ENCODE measurements at regions not wholly inside any gene's neighbourhood (a gene's known extent, or its start where the extent isn't known, plus 50 kb on each side); places are given as distances from the start of the nearest gene placed in this dataset.
A peak's percentile ranks its signal among the peaks of the same experiment; 100 is the strongest.

DNA sequence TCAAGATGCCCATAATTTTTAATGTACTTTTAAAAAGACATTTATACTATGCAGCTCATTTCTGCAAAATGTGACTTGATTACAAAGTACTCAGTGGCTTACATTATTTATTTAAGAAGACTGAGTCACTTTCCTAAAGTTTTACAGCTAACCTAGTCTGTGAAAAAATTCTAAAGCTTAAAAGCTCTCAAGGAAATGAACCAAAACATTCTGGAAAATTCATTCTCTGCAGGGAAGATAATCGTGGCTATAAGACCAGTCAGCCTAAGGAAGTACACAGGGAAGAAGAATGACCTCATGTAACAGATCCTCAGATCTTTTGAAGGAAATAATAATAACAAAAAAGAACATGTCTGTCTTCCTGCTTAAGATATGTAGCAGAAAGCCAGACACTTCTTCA is 232.1 kb upstream of the STK17B start:
- no peak for DNase-seq

GRCh38 chr2:196404276-196404675 is 232.9 kb upstream of the STK17B start:
- no peak for DNase-seq

DNA sequence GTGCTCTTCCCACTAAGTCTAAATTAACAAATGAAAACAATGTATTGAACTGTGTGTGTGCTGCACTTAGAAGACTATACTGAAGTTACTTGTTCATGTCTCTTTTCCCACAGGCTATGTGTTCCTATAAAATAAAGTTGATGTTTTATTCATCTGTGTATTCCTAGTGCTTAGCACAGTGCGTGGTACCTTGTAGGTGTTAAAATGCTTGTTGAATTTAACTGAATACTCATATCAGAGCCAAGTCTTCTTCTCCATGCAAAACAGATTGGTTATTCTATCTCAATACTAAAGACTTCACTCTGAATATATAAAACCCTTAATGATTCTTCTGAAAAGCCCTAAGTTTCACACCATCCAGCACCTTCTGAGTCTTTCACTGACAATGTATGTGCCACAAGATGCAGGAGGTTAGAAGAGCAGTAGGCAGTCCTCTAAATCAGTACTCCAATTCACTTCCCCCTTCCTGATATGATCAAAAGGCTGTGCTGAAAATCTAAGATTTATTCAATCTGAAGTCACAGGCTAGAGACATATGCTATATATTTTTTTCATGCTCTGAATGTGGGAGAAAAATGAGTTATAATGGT is 231.7 kb upstream of the CCDC150 start:
- no peak for DNase-seq

DNA sequence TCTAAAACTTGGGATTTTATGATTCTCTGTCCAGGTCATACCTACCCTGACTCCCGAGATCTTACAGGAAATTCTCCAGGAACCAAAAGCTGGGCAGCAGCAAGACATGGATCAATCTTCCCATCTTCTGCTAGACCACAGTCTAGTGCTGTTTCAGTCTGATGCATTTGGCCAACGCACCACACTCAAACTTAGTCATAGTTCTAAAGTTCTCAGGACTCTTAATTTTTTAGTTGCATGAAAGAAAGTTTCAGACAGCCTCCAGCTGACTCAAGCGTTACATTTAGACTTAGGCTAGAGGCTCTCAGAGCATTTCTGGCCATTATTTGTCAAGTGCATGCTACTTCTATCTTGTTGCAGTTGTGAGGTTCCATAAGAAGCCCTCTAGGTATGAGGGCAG is 230.1 kb upstream of the CCDC150 start:
- no peak for DNase-seq

DNA sequence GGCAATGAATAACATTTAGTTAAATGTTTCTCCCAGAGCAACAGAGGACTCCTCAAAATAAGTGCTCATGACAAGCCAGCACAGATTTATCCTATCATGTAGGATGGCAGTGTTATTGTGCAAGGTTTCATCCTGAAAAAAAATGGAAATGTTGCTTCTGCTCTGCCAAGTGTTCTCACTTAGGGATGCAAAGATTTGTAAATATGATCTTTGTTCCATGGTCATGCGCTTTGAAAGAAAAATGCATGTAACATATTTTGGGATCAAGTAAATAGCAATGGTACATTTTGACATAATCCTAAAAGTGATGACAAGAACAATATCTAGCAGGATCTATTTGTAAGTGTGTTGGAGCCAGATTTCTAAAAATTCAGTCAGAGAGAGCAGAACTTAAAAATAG is 229.5 kb upstream of the CCDC150 start:
- DNase-seq: no peak

DNA sequence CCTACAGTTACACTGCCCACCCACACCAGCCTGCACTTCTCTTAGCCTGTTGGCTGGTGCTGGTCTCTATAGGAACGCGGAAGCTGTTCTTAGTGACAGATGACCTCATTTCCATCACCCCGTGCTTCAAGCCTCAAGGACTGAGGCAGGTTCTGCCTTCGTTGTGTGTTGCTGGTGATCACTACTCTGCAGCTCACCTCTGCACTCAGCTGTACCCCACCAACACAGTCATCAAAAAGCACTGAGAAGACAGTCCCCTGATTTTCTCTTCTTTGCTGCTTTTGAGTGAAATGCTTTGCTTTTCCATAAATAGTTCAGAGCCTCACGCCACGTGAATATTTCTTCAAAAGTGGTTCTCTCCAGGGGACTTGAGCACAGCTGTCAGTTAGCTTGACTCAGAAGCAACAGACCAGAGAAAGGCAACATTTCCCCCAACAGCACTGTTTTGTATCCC is 225.7 kb upstream of the CCDC150 start:
- peak; percentile 78 for DNase-seq

DNA sequence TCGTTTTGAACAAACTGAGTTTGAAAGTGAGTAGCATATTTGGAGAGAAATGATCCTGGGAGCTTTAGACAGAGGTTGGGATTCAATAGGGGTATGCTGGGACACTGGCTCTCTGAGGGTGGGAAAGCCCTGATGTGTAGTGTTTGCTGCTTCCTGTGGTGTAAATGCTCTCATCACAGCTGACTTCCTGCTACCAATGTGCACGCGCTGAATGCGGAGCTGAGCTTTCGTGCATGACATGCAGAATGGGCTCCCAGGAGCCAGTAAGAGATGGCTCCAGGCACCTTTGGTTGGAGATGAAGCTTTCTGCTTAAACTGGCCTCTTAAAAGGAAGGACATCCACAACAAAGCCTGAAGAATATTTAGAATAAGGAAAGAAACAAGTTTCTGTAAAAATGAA is 224.1 kb upstream of the CCDC150 start:
- DNase-seq: no peak

- DNase-seq: no peak
These were observed 219.4 kb upstream of the CCDC150 start for GRCh38 chr2:196420143-196420542.

DNA sequence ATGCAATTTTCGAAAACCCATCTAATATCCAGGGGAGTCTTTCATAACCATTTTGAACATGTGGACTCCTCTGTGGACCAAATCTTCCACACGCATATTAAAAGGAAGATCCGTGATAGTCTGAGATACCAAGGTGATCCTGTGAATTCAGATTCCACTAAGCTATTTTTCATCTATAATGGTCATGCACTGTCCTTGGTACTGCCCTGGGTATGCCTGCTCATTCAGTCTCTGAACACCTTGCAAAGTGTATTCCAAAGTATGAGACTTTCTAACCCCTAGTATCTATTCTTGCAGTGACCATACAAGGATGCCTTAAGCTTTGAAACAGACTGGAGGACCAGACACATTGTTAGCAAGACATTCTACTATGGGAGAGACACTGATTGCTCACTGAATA is 217.6 kb upstream of the CCDC150 start:
- no peak for DNase-seq

DNA sequence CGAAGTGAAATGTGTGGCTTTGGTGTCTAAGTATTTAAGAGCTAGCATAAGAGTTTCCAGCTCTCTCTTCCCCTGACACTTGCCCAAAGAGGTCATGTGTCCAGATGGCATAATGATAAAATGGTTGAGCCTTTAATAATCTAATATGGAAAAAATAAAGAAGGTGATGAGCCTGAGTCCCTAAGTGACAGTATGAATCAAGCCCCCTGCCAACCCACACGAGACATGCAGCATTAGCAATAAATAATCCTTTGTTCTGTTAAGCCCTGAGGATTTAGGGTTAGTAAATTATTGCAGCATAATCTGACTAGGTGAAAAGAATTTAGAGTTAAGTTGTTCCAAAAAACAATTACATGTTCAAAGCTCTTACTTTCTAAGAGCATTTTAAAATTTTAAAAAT is 217.2 kb upstream of the CCDC150 start:
- no peak for DNase-seq

- DNase-seq: no peak
These were observed 213.4 kb upstream of the CCDC150 start for GRCh38 chr2:196426122-196426521.

DNA sequence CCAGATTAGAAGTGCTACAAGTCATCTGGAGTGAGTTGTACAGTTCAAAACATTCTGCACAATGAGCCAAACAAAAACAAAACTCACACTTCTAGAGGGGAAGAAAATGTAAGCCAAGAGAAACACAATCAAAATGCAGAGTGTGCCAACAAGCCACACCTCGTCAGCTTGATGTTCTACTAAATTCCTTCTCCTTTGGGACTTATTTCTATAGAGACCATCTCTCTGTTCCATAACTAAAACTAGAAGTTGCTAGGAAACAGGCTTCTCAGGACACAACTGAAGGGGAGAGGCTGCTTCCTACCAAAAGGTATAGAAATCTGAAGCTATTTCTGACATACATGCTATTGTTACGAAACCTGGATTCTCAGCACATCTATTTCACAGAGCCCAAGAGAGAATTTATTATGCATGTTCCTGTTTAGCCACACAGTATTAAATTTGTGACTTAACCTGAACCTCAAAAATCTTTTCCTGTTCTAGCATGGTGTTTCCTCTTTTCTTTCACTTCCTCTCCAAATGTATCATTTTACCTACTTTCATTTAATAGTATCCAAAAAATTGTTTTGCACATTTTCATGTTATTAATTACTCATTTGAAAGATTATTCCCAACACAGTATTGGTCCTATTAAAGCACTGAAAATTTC is 211.4 kb upstream of the CCDC150 start:
- DNase-seq: no peak

GRCh38 chr2:196431076-196431475 is 208.4 kb upstream of the CCDC150 start:
- DNase-seq: no peak

DNA sequence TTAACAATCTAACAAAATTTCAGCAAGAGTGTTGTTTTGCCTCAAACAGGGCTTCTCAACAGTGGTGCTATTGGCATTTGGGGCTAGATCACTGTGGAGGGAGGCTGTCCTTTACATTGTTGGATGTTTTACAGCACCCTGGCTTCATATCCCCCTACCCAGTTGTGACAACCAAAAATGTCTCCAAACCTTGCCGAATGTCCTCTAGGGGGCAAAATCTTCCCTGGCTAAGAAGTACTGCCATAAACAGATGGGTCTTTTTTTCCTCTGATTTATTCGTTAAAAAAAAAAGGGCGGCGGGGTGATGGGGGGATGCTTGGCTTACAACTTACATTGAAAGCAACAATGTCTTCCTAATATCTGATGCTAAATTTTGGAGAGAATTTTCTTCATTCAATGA is 207.6 kb upstream of the CCDC150 start:
- no peak for DNase-seq

GRCh38 chr2:196433116-196433515 is 206.4 kb upstream of the CCDC150 start:
- no peak for DNase-seq

DNA sequence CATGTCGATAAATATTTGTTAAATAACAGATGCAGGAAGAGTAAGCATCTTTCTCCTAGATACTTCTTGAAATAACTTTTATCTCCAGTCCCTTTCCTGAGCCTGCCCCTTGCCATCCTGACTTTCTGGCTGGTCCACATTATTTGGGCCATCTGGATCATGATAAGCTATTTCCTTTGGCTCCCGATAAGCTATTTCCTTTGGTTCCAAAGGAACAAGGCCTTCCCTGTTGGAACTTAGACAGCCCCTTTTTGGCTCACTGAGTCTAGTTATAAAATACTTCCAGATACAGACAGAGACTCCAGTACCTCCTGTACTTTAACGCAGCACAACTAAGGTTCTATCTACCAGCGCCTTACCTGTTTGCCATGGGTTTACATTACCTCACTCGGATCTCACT is 205.3 kb upstream of the CCDC150 start:
- DNase-seq: no peak

- DNase-seq: no peak
These were observed 204.3 kb upstream of the CCDC150 start for GRCh38 chr2:196435189-196435588.

DNA sequence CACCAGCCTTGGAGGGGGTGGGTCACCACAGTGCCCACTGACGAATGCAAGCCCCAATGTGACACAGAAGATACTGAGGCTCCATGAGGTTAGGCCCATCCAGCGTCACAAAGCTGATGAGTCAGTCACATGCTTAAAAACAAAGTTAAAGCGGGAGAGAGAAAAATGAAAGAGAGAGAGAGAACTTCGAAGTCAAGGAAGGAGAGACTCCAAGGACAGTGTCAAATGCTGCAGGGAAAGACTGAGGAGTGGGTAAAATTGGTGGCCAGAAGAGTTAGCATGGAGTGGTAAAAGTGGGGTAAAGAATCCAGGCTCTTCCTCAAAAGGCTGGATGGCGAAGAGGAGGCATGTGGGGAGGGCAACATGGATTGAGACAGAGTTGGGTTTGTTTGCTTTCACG is 201.9 kb upstream of the CCDC150 start:
- DNase-seq: no peak

DNA sequence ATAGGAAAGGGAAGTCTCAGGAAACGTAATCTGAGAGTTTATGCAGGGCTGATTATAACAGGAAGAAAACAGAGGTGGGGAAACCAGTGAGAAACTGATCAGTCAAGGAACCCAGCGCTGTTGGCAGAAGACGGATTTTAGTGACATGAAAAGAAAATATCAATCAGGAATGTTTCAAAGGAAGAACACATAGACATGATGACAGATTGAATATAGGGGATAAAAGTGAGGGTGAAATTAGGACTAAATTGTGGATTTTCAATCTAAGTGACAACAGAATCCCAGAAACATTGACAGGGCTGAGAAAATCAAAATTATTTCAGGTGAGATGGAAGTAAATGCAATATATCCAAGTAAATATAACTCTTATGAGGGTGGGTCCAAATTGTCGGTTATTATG is 199.8 kb upstream of the CCDC150 start:
- DNase-seq: no peak

GRCh38 chr2:196440413-196440812 is 199.1 kb upstream of the CCDC150 start:
- DNase-seq: no peak

- DNase-seq: no peak
These were observed 198.0 kb upstream of the CCDC150 start for GRCh38 chr2:196441527-196441926.

DNA sequence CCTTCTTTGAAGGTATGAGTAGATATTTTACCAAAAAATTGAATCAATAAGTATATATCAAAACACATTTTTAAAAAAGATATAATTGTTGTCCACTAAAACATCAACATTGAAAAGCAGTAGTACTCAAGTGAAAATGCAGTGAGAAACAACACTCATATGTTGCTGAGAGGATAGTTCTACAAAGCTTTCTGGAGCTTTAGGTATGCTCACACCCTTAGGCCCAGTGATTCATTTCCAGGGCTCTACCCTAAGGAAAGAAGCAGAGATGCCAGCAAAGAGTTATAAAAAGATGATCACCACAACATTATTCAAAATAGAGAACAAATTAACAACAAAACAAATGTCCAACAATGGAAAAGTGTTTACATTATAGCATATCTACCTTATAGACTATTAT is 197.3 kb upstream of the CCDC150 start:
- no peak for DNase-seq

- DNase-seq: no peak
These were observed 195.1 kb upstream of the CCDC150 start for GRCh38 chr2:196444442-196444841.

DNA sequence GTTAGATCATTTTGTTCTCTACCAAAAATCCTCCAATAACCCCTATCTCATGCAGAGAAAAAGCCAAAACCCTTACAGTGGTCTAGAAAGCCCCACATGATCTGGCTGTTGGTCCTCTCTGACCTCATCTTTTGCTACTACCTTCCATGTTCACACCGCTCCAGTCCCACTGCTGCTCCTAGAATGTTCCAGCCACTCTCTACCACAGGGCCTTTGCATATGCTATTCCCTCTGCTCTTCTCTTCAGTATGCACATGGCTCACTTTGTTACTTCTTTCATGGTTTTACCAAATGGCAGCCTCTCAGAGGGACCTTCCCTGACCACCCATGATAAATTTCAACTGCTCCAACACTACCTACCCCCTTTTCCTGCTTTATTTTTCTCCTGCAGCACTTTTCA is 193.5 kb upstream of the CCDC150 start:
- DNase-seq: no peak

- no peak for DNase-seq
These were observed 191.0 kb upstream of the CCDC150 start for GRCh38 chr2:196448407-196449079.

Data from retina (tissue), 1 donor.